A673 (cell line): ENCODE measurements at regions not wholly inside any gene's neighbourhood (a gene's known extent, or its start where the extent isn't known, plus 50 kb on each side); places are given as distances from the start of the nearest gene placed in this dataset.

Experiments
- CTCF ChIP-seq: fragments of 300-800, 200-600 bp; sonication (generic); conservative IDR thresholded peaks from 2 replicates; pipeline ENCODE4 v1.5.1; 2017; ENCODE audit warnings: low read depth, mild to moderate bottlenecking, antibody characterized with exemption, low read length, moderate library complexity, mixed read lengths
- EZH2 ChIP-seq: fragments of 200-600 bp; sonication (generic); IDR thresholded peaks from 2 replicates; pipeline ENCODE4 v1.6.1; 2017; ENCODE audit warnings: borderline replicate concordance, low read depth, mild to moderate bottlenecking, mixed read lengths, antibody characterized with exemption, low read length; ENCODE audit not compliant: poor library complexity, severe bottlenecking

- no peak for TF ChIP-seq CTCF
- TF ChIP-seq EZH2: no peak
Measured at GRCh38 chr11:130574740-130575139, 126.3 kb downstream of the ADAMTS15 start.
